HEK293 (cell line): ENCODE measurements at regions not wholly inside any gene's neighbourhood (a gene's known extent, or its start where the extent isn't known, plus 50 kb on each side); places are given as distances from the start of the nearest gene placed in this dataset.

Experiments used
- CTCF ChIP-seq: fragments of 450-650 bp; formaldehyde crosslinking; IDR thresholded peaks from 2 replicates; pipeline ENCODE4 v1.5.1; 2016; ENCODE audit warnings: missing biosample characterization, missing genetic modification characterization
- HOXC10 ChIP-seq: sonication (generic); formaldehyde crosslinking; IDR thresholded peaks from 2 replicates; pipeline ENCODE4 v1.8.1; 2023; ENCODE audit warnings: mild to moderate bottlenecking, missing genetic modification reagents
- MYNN ChIP-seq: fragments of 450-650 bp; formaldehyde crosslinking; IDR thresholded peaks from 2 replicates; pipeline ENCODE4 v1.5.1; 2016; ENCODE audit warnings: missing biosample characterization, missing genetic modification characterization, borderline replicate concordance
- ZNF133 ChIP-seq: fragments of 450-650 bp; formaldehyde crosslinking; IDR thresholded peaks from 2 replicates; pipeline ENCODE4 v1.5.1; 2016; ENCODE audit warnings: missing biosample characterization, missing genetic modification characterization
- ZNF138 ChIP-seq: fragments of 450-650 bp; formaldehyde crosslinking; IDR thresholded peaks from 2 replicates; pipeline ENCODE4 v1.5.1; 2016; ENCODE audit warnings: missing biosample characterization, missing genetic modification characterization, borderline replicate concordance
- ZNF140 ChIP-seq: fragments of 450-650 bp; formaldehyde crosslinking; IDR thresholded peaks from 2 replicates; pipeline ENCODE4 v1.5.1; 2016; ENCODE audit warnings: missing biosample characterization, missing genetic modification characterization
- ZNF2 ChIP-seq: fragments of 450-650 bp; formaldehyde crosslinking; IDR thresholded peaks from 2 replicates; pipeline ENCODE4 v1.5.1; 2016; ENCODE audit warnings: missing biosample characterization, missing genetic modification characterization
- ZNF274 ChIP-seq, 2 experiments: fragments of 200-500 bp in 1 of 2; fragments of 450-650 bp in 1 of 2; sonication (Bioruptor generic) in 1 of 2; formaldehyde crosslinking in 1 of 2; IDR thresholded peaks; 2 replicates each; pipeline versions ENCODE4 v1.5.1 to v1.6.1; 2014 to 2016; ENCODE audit warnings: borderline replicate concordance in 1 of 2, inconsistent platforms in 1 of 2, low read length in 1 of 2, missing biosample characterization in 1 of 2, missing genetic modification characterization in 1 of 2
- ZNF335 ChIP-seq: fragments of 450-650 bp; formaldehyde crosslinking; conservative IDR thresholded peaks from 2 replicates; pipeline ENCODE4 v1.5.1; 2016; ENCODE audit warnings: missing biosample characterization, missing genetic modification characterization
- TF ChIP-seq, protein P1 (sequence below): fragments of 450-650 bp; formaldehyde crosslinking; IDR thresholded peaks from 2 replicates; pipeline ENCODE4 v1.5.1; 2016; ENCODE audit warnings: missing biosample characterization, missing genetic modification characterization

- TF ChIP-seq CTCF (tag by site-specific recombination) (no peak), ZNF335 (tag by site-specific recombination) (no peak), ZNF138 (tag by site-specific recombination) (no peak), ZNF274 (IDR thresholded peaks at IDR 0.05; ENCODE audit: low read length) (no peak), ZNF274 (tag by site-specific recombination; IDR thresholded peaks at IDR 0.05; ENCODE audit: borderline replicate concordance) (no peak), ZNF2 (tag by site-specific recombination) (no peak), ZNF140 (no peak), HOXC10 (no peak), ZNF133 (tag by site-specific recombination) (no peak), MYNN (tag by site-specific recombination) (no peak)
- TF ChIP-seq, protein P1, sequence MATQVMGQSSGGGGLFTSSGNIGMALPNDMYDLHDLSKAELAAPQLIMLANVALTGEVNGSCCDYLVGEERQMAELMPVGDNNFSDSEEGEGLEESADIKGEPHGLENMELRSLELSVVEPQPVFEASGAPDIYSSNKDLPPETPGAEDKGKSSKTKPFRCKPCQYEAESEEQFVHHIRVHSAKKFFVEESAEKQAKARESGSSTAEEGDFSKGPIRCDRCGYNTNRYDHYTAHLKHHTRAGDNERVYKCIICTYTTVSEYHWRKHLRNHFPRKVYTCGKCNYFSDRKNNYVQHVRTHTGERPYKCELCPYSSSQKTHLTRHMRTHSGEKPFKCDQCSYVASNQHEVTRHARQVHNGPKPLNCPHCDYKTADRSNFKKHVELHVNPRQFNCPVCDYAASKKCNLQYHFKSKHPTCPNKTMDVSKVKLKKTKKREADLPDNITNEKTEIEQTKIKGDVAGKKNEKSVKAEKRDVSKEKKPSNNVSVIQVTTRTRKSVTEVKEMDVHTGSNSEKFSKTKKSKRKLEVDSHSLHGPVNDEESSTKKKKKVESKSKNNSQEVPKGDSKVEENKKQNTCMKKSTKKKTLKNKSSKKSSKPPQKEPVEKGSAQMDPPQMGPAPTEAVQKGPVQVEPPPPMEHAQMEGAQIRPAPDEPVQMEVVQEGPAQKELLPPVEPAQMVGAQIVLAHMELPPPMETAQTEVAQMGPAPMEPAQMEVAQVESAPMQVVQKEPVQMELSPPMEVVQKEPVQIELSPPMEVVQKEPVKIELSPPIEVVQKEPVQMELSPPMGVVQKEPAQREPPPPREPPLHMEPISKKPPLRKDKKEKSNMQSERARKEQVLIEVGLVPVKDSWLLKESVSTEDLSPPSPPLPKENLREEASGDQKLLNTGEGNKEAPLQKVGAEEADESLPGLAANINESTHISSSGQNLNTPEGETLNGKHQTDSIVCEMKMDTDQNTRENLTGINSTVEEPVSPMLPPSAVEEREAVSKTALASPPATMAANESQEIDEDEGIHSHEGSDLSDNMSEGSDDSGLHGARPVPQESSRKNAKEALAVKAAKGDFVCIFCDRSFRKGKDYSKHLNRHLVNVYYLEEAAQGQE (tag by site-specific recombination) = no peak
Observed at GRCh38 chr11:70487160-70487559, 88.8 kb downstream of the CTTN start.
